ENCODE measurements at regions not wholly inside any gene's neighbourhood (a gene's known extent, or its start where the extent isn't known, plus 50 kb on each side); places are given as distances from the start of the nearest gene placed in this dataset.

- no peak for TF ChIP-seq CTCF (conservative IDR thresholded peaks at IDR 0.05; ENCODE audit: low read length)
- no peak for TF ChIP-seq EZH2phosphoT487 (IDR thresholded peaks at IDR 0.05; ENCODE audit: borderline replicate concordance, low read depth, low read length)
Observed at GRCh38 chr9:13873203-13873602, 440.7 kb downstream of the NFIB start.

Data from OCI-LY7 (cell line).